Endothelial cell of umbilical vein (primary cell): ENCODE measurements at regions not wholly inside any gene's neighbourhood (a gene's known extent, or its start where the extent isn't known, plus 50 kb on each side); places are given as distances from the start of the nearest gene placed in this dataset.

Experiments
- BruUV-seq: library from RNA; stranded (reverse); fragments of 400-500 nt; replicated peaks from 2 replicates; lab custom pipeline; 2021; lab: Mats Ljungman, UMichigan
- CTCF ChIA-PET: fragments of 300-600, 350-600 bp; sonication (Branson Sonifier 250); formaldehyde crosslinking; loops from one replicate; lab custom pipeline; 2021; ENCODE audit warnings: antibody characterized with exemption, inconsistent platforms; lab: Charles Lee
- POLR2A ChIA-PET: fragments of 300-600, 350-600 bp; sonication (Branson Sonifier 250); formaldehyde crosslinking; loops from one replicate; lab custom pipeline; 2021; ENCODE audit warnings: antibody characterized with exemption, inconsistent platforms; lab: Charles Lee
- DNase-seq: peaks from one replicate; pipeline ENCODE4 v3.0.0-alpha.2; 2011; ENCODE audit warnings: low read depth, low spot score
- FAIRE-seq: peaks from 2 replicates; lab custom pipeline; 2011; peaks lifted over from hg19 to GRCh38; lab: Jason Lieb, UNC
- H2AFZ ChIP-seq: 2 replicates; pipeline ENCODE4 v1.6.0; 2012; ENCODE audit warnings: low read depth, low read length, control low read depth, inconsistent platforms
- H3K27ac ChIP-seq: 2 replicates; pipeline ENCODE4 v1.5.1; 2011; ENCODE audit warnings: low read depth, mild to moderate bottlenecking, control low read depth, low read length, moderate library complexity; ENCODE audit not compliant: insufficient read depth
- H3K27me3 ChIP-seq, 2 experiments: 2 replicates each; pipeline versions ENCODE4 v1.6.0 to v1.6.1; 2011; ENCODE audit warnings: low read length in 2 of 2, mixed read lengths in 1 of 2; ENCODE audit not compliant: control insufficient read depth in 2 of 2, insufficient read depth in 2 of 2
- H3K36me3 ChIP-seq, 2 experiments: 2 replicates in 1 of 2; 3 replicates in 1 of 2; pipeline ENCODE4 v1.5.1; 2011; ENCODE audit warnings: low read length in 2 of 2, mild to moderate bottlenecking in 1 of 2, moderate library complexity in 1 of 2; ENCODE audit not compliant: control insufficient read depth in 2 of 2, insufficient read depth in 2 of 2; ENCODE audit errors: extremely low read depth in 1 of 2
- H3K4me1 ChIP-seq: 3 replicates; pipeline ENCODE4 v1.5.1; 2011; ENCODE audit warnings: mild to moderate bottlenecking, low read length; ENCODE audit not compliant: control insufficient read depth, insufficient read depth; ENCODE audit errors: extremely low read depth
- H3K4me2 ChIP-seq: 2 replicates; pipeline ENCODE4 v1.6.1; 2011; ENCODE audit warnings: low read length, control low read depth, mixed read lengths; ENCODE audit not compliant: insufficient read depth
- H3K4me3 ChIP-seq, 3 experiments: fragments of 200-600 bp in 1 of 3; sonication (generic), shearing (Covaris generic) in 1 of 3; replicated peaks in 1 of 3; 2 replicates each; pipeline ENCODE4 v1.5.1; 2011 to 2016; ENCODE audit warnings: control low read depth in 3 of 3, low read length in 3 of 3, mild to moderate bottlenecking in 2 of 3, inconsistent platforms in 1 of 3, low read depth in 1 of 3, moderate library complexity in 1 of 3; ENCODE audit not compliant: insufficient read depth in 1 of 3
- H3K79me2 ChIP-seq: 2 replicates; pipeline ENCODE4 v1.6.0; 2012; ENCODE audit warnings: low read length, inconsistent platforms; ENCODE audit not compliant: control insufficient read depth, insufficient read depth
- H3K9ac ChIP-seq: replicated peaks from 2 replicates; pipeline ENCODE3; 2011; ENCODE audit warnings: low read length, control low read depth; ENCODE audit not compliant: insufficient read depth; ENCODE audit errors: extremely low read depth
- H3K9me1 ChIP-seq: replicated peaks from 3 replicates; pipeline ENCODE4 v1.6.0; 2011; ENCODE audit warnings: mild to moderate bottlenecking, low read length; ENCODE audit not compliant: control insufficient read depth, insufficient read depth; ENCODE audit errors: extremely low read depth
- H3K9me3 ChIP-seq: replicated peaks from 2 replicates; pipeline ENCODE4 v1.5.1; 2012; ENCODE audit warnings: low read length, inconsistent platforms; ENCODE audit not compliant: control insufficient read depth, insufficient read depth
- H4K20me1 ChIP-seq: replicated peaks from 2 replicates; pipeline ENCODE3; 2011; ENCODE audit warnings: mild to moderate bottlenecking, low read length; ENCODE audit not compliant: control insufficient read depth, insufficient read depth; ENCODE audit errors: extremely low read depth
- EZH2 ChIP-seq: IDR thresholded peaks from 2 replicates; pipeline ENCODE4 v1.6.1; 2012; ENCODE audit warnings: borderline replicate concordance, low read depth, mild to moderate bottlenecking, moderate library complexity, low read length, inconsistent platforms; ENCODE audit not compliant: severe bottlenecking
- FOS ChIP-seq: IDR thresholded peaks from 2 replicates; pipeline ENCODE4 v1.6.1; 2011; ENCODE audit warnings: mild to moderate bottlenecking, low read length, moderate library complexity, borderline replicate concordance; ENCODE audit not compliant: insufficient read depth
- GATA2 ChIP-seq: IDR thresholded peaks from 2 replicates; pipeline ENCODE4 v1.7.0; 2011; ENCODE audit warnings: low read depth, mild to moderate bottlenecking, moderate library complexity, mixed read lengths, low read length; ENCODE audit not compliant: insufficient read length, insufficient read depth
- JUN ChIP-seq: IDR thresholded peaks from 2 replicates; pipeline ENCODE4 v1.6.1; 2011; ENCODE audit warnings: borderline replicate concordance, low read depth; ENCODE audit not compliant: insufficient read length, insufficient read depth
- MAX ChIP-seq: IDR thresholded peaks from 2 replicates; pipeline ENCODE4 v1.6.1; 2011; ENCODE audit not compliant: insufficient read depth, insufficient read length
- MYC ChIP-seq: IDR thresholded peaks from one replicate; pipeline ENCODE4 v1.6.1; 2011; ENCODE audit warnings: mild to moderate bottlenecking, low read depth, low read length
- POLR2A ChIP-seq: IDR thresholded peaks from 2 replicates; pipeline ENCODE4 v1.6.1; 2012; ENCODE audit warnings: low read depth, mild to moderate bottlenecking, control low read depth, low read length
- POLR2AphosphoS5 ChIP-seq: IDR thresholded peaks from 2 replicates; pipeline ENCODE4 v1.6.1; 2012; ENCODE audit warnings: low read depth, mild to moderate bottlenecking, control low read depth, low read length, moderate library complexity; ENCODE audit not compliant: insufficient read depth
- dilution Hi-C: fragments of 300-500 bp; cut with MboI; formaldehyde crosslinking; loops from one replicate; pipeline ENCODE4 v1.15.0; 2019; ENCODE audit warnings: low sequenced_read_pairs; ENCODE audit not compliant: extremely low pct_ligation_motif_present
- intact Hi-C: fragments of 100-400 bp; cut with micrococcal nuclease; formaldehyde crosslinking; loops from one replicate; pipeline ENCODE4 v1.10.0; 2022
- TF ChIP-seq, protein P1 (sequence below), 2 donors: IDR thresholded peaks; 1 replicate in 1 of 2; 2 replicates in 1 of 2; pipeline ENCODE4 v1.5.1; 2011; ENCODE audit warnings: low read length in 2 of 2, mild to moderate bottlenecking in 2 of 2, moderate library complexity in 2 of 2, control low read depth in 1 of 2, inconsistent platforms in 1 of 2, low read depth in 1 of 2; ENCODE audit not compliant: insufficient read depth in 1 of 2; ENCODE audit errors: extremely low read depth in 1 of 2

DNA sequence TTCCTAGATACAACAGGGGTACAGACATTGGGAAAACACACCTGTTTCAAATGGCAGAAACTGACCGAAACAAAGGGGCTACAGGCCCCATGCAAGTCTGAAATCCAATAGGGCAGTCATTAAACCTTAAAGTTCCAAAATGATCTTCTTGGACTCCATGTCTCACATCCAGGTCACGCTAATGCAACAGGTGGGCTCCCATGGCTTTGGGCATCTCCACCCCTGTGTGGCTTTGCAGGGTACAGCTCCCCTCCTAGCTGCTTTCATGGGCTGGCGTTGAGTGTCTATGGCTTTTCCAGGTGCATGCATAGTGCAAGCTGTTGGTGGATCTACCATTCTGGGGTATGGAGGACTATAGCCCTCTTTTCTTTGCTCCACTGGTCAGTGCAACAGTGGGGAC, 248.1 kb upstream of the RHOBTB1 start:
- no peaks in the 10 kb centered on the region for H3K79me2 ChIP-seq
- TF ChIP-seq GATA2 (no peak), MAX (no peak), POLR2AphosphoS5 (no peak), MYC (no peak), POLR2A (no peak), EZH2 (no peak), JUN (no peak), FOS (no peak)
- TF ChIP-seq, protein P1, sequence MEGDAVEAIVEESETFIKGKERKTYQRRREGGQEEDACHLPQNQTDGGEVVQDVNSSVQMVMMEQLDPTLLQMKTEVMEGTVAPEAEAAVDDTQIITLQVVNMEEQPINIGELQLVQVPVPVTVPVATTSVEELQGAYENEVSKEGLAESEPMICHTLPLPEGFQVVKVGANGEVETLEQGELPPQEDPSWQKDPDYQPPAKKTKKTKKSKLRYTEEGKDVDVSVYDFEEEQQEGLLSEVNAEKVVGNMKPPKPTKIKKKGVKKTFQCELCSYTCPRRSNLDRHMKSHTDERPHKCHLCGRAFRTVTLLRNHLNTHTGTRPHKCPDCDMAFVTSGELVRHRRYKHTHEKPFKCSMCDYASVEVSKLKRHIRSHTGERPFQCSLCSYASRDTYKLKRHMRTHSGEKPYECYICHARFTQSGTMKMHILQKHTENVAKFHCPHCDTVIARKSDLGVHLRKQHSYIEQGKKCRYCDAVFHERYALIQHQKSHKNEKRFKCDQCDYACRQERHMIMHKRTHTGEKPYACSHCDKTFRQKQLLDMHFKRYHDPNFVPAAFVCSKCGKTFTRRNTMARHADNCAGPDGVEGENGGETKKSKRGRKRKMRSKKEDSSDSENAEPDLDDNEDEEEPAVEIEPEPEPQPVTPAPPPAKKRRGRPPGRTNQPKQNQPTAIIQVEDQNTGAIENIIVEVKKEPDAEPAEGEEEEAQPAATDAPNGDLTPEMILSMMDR (IDR thresholded peaks at IDR 0.05; ENCODE audit: extremely low read depth in 1 of 2, insufficient read depth in 1 of 2, low read depth in 1 of 2, low read length in 2 of 2): no peak
- H3K27me3 ChIP-seq: no peaks in the 10 kb centered on the region
- H3K4me1 ChIP-seq: no peaks in the 10 kb centered on the region
- BruUV-seq: no TSS peak
- DNase-seq (no peak), FAIRE-seq (no peak)
- ChIA-PET POLR2A (no interaction called here), CTCF (interaction anchor here (2.2 kb wide), 1 partner anchor 167 kb away, joined by 8 read pairs; no protein-coding TSS in a partner anchor)
- H3K9me3 ChIP-seq: no peaks in the 10 kb centered on the region
- H3K36me3 ChIP-seq: no peaks in the 10 kb centered on the region
- no peak overlapping the region for H3K4me3 ChIP-seq
- H3K9ac ChIP-seq: no peak overlapping the region
- H2AFZ ChIP-seq: no peak overlapping the region
- no peaks in the 10 kb centered on the region for H4K20me1 ChIP-seq
- intact Hi-C loops (no loop called here), dilution Hi-C loops (no loop called here)
- no peaks in the 10 kb centered on the region for H3K9me1 ChIP-seq
- H3K4me2 ChIP-seq: no peak overlapping the region
- no peak overlapping the region for H3K27ac ChIP-seq
